ENCODE measurements at regions not wholly inside any gene's neighbourhood (a gene's known extent, or its start where the extent isn't known, plus 50 kb on each side); places are given as distances from the start of the nearest gene placed in this dataset.
"Not testable (repeated sequence)": the region's sequence is repeated elsewhere in the genome, so short reads cannot be mapped to it uniquely, and the experiment has no call there.

DNA sequence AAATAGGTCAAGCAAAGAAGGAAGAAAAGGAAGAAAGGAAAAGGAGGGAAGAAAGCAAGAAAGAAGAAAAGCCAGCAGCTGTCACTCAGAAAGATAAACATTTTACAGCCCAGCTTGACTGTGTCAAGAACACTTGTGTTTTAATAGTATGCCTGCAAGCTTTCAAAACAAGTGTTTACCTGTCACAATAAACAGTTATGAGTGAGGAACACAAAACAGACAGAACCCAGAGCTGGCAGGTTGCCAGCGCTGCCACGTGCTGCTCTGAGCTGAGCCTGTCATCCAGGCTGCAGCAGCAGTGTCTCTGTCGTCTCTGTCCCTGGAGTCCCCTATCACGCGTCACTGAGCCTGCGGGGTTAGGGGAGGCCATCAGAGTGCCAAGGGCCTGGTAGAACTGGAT lies 827.6 kb upstream of the AUTS2 start:
- DNase-seq = no peak
- Histone ChIP-seq H3K27me3 (no peaks in the 10 kb centered on the region), H3K36me3 (no peaks in the 10 kb centered on the region), H3K27ac (no peak overlapping the region), H3K4me1 (no peaks in the 10 kb centered on the region), H3K9ac (ENCODE audit: low read depth in 2 of 2, low read length in 2 of 2) (no peak overlapping the region), H3K9me3 (no peaks in the 10 kb centered on the region), H3K4me3 (no peak overlapping the region)
- intact Hi-C loops (cut with DNase I) = no loop called here
- TF ChIP-seq, protein P1, sequence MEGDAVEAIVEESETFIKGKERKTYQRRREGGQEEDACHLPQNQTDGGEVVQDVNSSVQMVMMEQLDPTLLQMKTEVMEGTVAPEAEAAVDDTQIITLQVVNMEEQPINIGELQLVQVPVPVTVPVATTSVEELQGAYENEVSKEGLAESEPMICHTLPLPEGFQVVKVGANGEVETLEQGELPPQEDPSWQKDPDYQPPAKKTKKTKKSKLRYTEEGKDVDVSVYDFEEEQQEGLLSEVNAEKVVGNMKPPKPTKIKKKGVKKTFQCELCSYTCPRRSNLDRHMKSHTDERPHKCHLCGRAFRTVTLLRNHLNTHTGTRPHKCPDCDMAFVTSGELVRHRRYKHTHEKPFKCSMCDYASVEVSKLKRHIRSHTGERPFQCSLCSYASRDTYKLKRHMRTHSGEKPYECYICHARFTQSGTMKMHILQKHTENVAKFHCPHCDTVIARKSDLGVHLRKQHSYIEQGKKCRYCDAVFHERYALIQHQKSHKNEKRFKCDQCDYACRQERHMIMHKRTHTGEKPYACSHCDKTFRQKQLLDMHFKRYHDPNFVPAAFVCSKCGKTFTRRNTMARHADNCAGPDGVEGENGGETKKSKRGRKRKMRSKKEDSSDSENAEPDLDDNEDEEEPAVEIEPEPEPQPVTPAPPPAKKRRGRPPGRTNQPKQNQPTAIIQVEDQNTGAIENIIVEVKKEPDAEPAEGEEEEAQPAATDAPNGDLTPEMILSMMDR (IDR thresholded peaks at IDR 0.05) = no peak

DNA sequence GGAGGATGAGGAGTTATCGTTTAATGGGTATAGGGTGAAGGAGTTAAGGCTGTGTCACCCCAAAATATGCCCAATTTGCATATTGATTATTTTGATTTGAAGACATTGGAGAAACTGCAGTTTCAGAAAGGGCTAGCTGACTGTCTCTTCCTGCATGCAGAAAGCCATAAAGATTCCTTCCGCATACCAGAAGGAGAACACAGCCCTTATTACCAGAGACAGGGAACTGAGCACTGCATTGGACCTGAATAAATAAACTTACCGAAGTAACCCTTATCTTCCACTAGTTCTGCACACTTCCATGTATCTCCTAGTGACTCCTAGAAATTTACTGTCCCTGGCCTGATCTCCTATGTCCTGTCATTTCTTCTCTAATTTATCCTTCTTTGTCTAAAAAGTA lies 821.9 kb upstream of the AUTS2 start:
- Histone ChIP-seq H3K4me1 (no peaks in the 10 kb centered on the region), H3K4me3 (no peak overlapping the region), H3K27ac (no peak overlapping the region), H3K9me3 (no peaks in the 10 kb centered on the region), H3K27me3 (no peaks in the 10 kb centered on the region), H3K9ac (ENCODE audit: low read depth in 2 of 2, low read length in 2 of 2) (no peak overlapping the region), H3K36me3 (no peaks in the 10 kb centered on the region)
- intact Hi-C loops (cut with DNase I) = no loop called here
- TF ChIP-seq, protein P1 (IDR thresholded peaks at IDR 0.05) = no peak
- DNase-seq = no peak

DNA sequence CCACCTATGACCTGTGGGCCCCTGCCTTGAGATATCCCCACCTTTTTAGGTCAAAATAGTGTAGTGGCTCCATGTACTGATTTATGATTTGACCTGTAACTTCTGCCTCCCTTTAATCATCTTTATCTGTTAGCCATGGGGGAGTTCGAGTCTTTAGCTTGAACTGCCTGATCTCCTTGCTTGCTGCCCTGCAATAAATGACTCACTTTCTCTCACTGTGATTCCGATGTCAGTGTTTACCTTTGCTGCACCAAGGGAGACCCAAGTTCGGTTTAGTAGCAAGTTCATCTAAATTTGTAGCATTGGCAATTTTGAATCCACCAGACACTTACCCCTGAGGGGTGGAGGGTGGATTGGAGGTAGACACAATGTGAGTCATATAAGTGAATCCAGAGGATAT lies 814.6 kb upstream of the AUTS2 start:
- Histone ChIP-seq H3K9me3 (no peaks in the 10 kb centered on the region), H3K9ac (ENCODE audit: low read depth in 2 of 2, low read length in 2 of 2) (no peak overlapping the region), H3K4me1 (no peaks in the 10 kb centered on the region), H3K27ac (no peak overlapping the region), H3K4me3 (no peak overlapping the region), H3K36me3 (no peaks in the 10 kb centered on the region), H3K27me3 (no peaks in the 10 kb centered on the region)
- no peak for DNase-seq
- TF ChIP-seq, protein P1 (IDR thresholded peaks at IDR 0.05) = no peak
- intact Hi-C loops (cut with DNase I) = no loop called here

DNA sequence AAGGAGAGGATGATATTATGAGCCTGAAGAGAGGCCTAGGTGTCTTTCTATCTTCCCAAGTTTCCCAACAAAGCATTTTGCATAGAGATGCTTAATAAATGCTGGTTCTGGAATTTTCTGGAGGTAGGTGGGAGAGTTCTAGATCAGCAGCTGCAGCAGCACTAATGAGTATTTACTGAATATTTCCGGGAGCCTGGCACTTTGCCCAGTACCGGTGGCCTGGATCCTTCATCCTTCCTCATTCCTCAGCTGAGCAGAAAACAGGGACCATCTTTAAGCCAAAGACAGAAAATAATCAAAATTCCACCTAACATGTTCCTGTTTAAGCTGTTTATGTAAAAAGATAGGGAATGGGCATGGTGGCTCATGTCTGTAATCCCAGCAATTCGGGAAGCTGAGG lies 813.2 kb upstream of the AUTS2 start:
- TF ChIP-seq, protein P1 (IDR thresholded peaks at IDR 0.05) = no peak
- DNase-seq = no peak

DNA sequence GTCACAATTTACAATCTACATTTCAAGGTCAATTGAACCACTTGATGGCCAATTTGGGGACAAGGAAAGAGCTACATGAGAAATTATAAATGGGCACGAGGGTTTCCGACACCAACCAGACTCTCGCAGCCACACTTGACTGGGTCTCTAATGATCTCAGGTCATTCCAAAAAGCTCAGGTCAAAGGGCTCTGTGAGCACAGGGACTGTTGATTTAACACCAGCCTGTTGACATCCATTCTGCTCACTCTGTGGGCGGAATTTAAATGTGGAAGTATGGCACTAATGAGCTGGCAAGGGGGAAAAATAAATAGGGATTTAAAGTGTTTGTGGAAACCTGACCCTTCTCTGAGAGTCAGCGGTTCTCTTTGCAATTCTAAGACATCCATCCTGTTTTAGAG lies 810.7 kb upstream of the AUTS2 start:
- DNase-seq = no peak
- TF ChIP-seq, protein P1 (IDR thresholded peaks at IDR 0.05) = no peak
- Histone ChIP-seq H3K4me1 (no peaks in the 10 kb centered on the region), H3K9ac (ENCODE audit: low read depth in 2 of 2, low read length in 2 of 2) (no peak overlapping the region), H3K4me3 (no peak overlapping the region), H3K27me3 (no peaks in the 10 kb centered on the region), H3K36me3 (no peaks in the 10 kb centered on the region), H3K9me3 (no peaks in the 10 kb centered on the region), H3K27ac (no peak overlapping the region)
- intact Hi-C loops (cut with DNase I) = no loop called here

More for the DNA sequence above, 813.2 kb upstream of the AUTS2 start:
- H3K9ac ChIP-seq (ENCODE audit: low read depth in 2 of 2, low read length in 2 of 2) = no peak overlapping the region
- intact Hi-C loops (cut with DNase I) = no loop called here
- H3K27ac ChIP-seq = no peak overlapping the region
- H3K4me1 ChIP-seq = no peaks in the 10 kb centered on the region
- no peaks in the 10 kb centered on the region for H3K9me3 ChIP-seq
- H3K4me3 ChIP-seq = no peak overlapping the region
- no peaks in the 10 kb centered on the region for H3K27me3 ChIP-seq
- no peaks in the 10 kb centered on the region for H3K36me3 ChIP-seq

DNA sequence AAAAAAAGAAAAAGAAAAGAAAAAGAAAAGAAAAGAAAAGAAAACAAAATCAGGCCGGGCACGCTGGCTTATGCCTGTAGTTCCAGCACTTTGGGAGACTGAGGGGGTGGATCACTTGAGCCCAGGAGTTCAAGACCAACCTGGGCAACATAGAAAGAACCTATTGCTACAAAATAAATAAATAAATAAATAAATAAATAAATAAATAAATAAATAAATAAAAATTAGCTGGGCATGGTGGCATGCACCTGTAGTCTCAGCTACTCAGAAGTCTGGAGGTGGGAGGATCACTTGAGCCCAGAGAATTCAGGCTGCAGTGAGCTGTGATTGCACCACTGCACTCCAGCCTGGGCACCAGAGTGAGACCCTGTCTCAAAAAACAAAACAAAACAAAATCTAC lies 809.7 kb upstream of the AUTS2 start:
- H3K4me3 ChIP-seq; H3K9ac ChIP-seq (ENCODE audit: low read depth in 2 of 2, low read length in 2 of 2); DNase-seq; H3K27me3 ChIP-seq; H3K27ac ChIP-seq; H3K4me1 ChIP-seq; H3K36me3 ChIP-seq; intact Hi-C loops (cut with DNase I); H3K9me3 ChIP-seq: not testable (repeated sequence)

Measured in colonic mucosa (tissue), 4 donors.